ENCODE measurements at regions not wholly inside any gene's neighbourhood (a gene's known extent, or its start where the extent isn't known, plus 50 kb on each side); places are given as distances from the start of the nearest gene placed in this dataset.

- Histone ChIP-seq H3K4me1 (ENCODE audit: control insufficient read depth, extremely low read depth, insufficient read depth, low read length) (no peaks in the 10 kb centered on the region), H3K36me3 (ENCODE audit: control insufficient read depth in 2 of 2, extremely low read depth in 1 of 2, insufficient read depth in 2 of 2, low read length in 2 of 2) (no peaks in the 10 kb centered on the region), H4K20me1 (ENCODE audit: control insufficient read depth, extremely low read depth, insufficient read depth, low read length) (no peaks in the 10 kb centered on the region), H3K27me3 (ENCODE audit: control insufficient read depth, extremely low read depth, insufficient read depth, low read length) (no peaks in the 10 kb centered on the region), H3K4me3 (ENCODE audit: control insufficient read depth in 2 of 3, extremely low read depth in 1 of 3, insufficient read depth in 2 of 3, low read depth in 1 of 3, low read length in 3 of 3) (no peak overlapping the region), H3K27ac (ENCODE audit: control insufficient read depth, insufficient read depth, low read length) (no peak overlapping the region), H3K9me3 (ENCODE audit: control insufficient read depth, low read depth, low read length) (peaks cover 19% of the 10 kb centered on the region), H3K79me2 (ENCODE audit: control insufficient read depth, insufficient read depth, low read length) (no peaks in the 10 kb centered on the region), H3K9ac (ENCODE audit: control insufficient read depth, extremely low read depth, insufficient read depth, low read length) (no peak overlapping the region), H3K4me2 (ENCODE audit: control insufficient read depth, extremely low read depth, insufficient read depth, low read depth, low read length) (no peak overlapping the region), H2AFZ (ENCODE audit: control insufficient read depth, low read length) (no peak overlapping the region), H3K9me1 (ENCODE audit: control insufficient read depth, extremely low read depth, insufficient read depth, low read length) (no peaks in the 10 kb centered on the region)
- dilution Hi-C loops (cut with MboI; ENCODE audit: extremely low pct_ligation_motif_present, low sequenced_read_pairs): no loop called here
- no peak for TF ChIP-seq CTCF (optimal IDR thresholded peaks at IDR 0.05 in 1 of 3, IDR thresholded peaks at IDR 0.05 in 1 of 3, conservative IDR thresholded peaks at IDR 0.05 in 1 of 3; ENCODE audit: extremely low read depth in 1 of 3, insufficient read depth in 2 of 3, low read length in 3 of 3)
- TF ChIP-seq EZH2 (IDR thresholded peaks at IDR 0.05; ENCODE audit: low read length): no peak
- DNase-seq (ENCODE audit: low read depth, low spot score) (no peak), FAIRE-seq (no peak)
These were observed 431.8 kb upstream of the SALL3 start for GRCh38 chr18:78547817-78548216.

- H3K9me3 ChIP-seq (ENCODE audit: control insufficient read depth, low read depth, low read length): peaks cover 19% of the 10 kb centered on the region
- dilution Hi-C loops (cut with MboI; ENCODE audit: extremely low pct_ligation_motif_present, low sequenced_read_pairs): no loop called here
- no peak overlapping the region for H3K27ac ChIP-seq (ENCODE audit: control insufficient read depth, insufficient read depth, low read length)
- H3K4me2 ChIP-seq (ENCODE audit: control insufficient read depth, extremely low read depth, insufficient read depth, low read depth, low read length): no peak overlapping the region
- TF ChIP-seq EZH2 (IDR thresholded peaks at IDR 0.05; ENCODE audit: low read length) (no peak), CTCF (optimal IDR thresholded peaks at IDR 0.05 in 1 of 3, IDR thresholded peaks at IDR 0.05 in 1 of 3, conservative IDR thresholded peaks at IDR 0.05 in 1 of 3; ENCODE audit: extremely low read depth in 1 of 3, insufficient read depth in 2 of 3, low read length in 3 of 3) (no peak)
- no peak overlapping the region for H3K4me3 ChIP-seq (ENCODE audit: control insufficient read depth in 2 of 3, extremely low read depth in 1 of 3, insufficient read depth in 2 of 3, low read depth in 1 of 3, low read length in 3 of 3)
- H3K79me2 ChIP-seq (ENCODE audit: control insufficient read depth, insufficient read depth, low read length): no peaks in the 10 kb centered on the region
- no peaks in the 10 kb centered on the region for H3K4me1 ChIP-seq (ENCODE audit: control insufficient read depth, extremely low read depth, insufficient read depth, low read length)
- H3K9ac ChIP-seq (ENCODE audit: control insufficient read depth, extremely low read depth, insufficient read depth, low read length): no peak overlapping the region
- H3K9me1 ChIP-seq (ENCODE audit: control insufficient read depth, extremely low read depth, insufficient read depth, low read length): no peaks in the 10 kb centered on the region
- H2AFZ ChIP-seq (ENCODE audit: control insufficient read depth, low read length): no peak overlapping the region
- H3K36me3 ChIP-seq (ENCODE audit: control insufficient read depth in 2 of 2, extremely low read depth in 1 of 2, insufficient read depth in 2 of 2, low read length in 2 of 2): no peaks in the 10 kb centered on the region
- H3K27me3 ChIP-seq (ENCODE audit: control insufficient read depth, extremely low read depth, insufficient read depth, low read length): no peaks in the 10 kb centered on the region
- no peaks in the 10 kb centered on the region for H4K20me1 ChIP-seq (ENCODE audit: control insufficient read depth, extremely low read depth, insufficient read depth, low read length)
- DNase-seq (ENCODE audit: low read depth, low spot score) (no peak), FAIRE-seq (no peak)
These were observed 431.2 kb upstream of the SALL3 start for GRCh38 chr18:78548261-78549058.

All from keratinocyte (primary cell).